OCI-LY1 (cell line): ENCODE measurements at regions not wholly inside any gene's neighbourhood (a gene's known extent, or its start where the extent isn't known, plus 50 kb on each side); places are given as distances from the start of the nearest gene placed in this dataset.

ENCODE experiments used
- EZH2 ChIP-seq: fragments of 200-600 bp; sonication (generic), shearing (Covaris generic); IDR thresholded peaks from 2 replicates; pipeline ENCODE4 v1.8.0; 2017; ENCODE audit warnings: borderline replicate concordance, mixed run types, mild to moderate bottlenecking, antibody characterized with exemption, low read length, moderate library complexity, mixed read lengths
- TF ChIP-seq, protein P1 (sequence below): fragments of 200-600 bp; sonication (generic), shearing (Covaris generic); IDR thresholded peaks from 2 replicates; pipeline ENCODE4 v1.5.1; 2017; ENCODE audit warnings: mild to moderate bottlenecking, antibody characterized with exemption, low read length, moderate library complexity, mixed read lengths

DNA sequence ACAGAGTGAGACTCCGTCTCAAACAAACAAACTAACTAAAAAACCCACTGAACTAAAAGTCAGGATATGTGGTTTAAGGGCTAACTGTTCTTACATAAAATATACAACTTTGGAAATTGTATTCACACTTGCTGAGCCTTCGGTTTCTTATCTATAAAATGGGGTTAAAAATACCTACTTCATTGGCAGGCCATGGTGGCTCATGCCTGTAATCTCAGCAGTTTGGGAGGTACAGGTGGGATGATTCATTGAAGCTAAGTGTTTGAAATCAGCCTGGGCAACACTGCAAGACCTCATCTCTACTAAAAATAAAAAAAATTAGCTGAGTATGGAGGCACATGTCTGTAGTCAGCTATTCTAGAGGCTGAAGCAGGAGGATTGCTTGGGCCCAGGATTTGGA, 115.4 kb upstream of the KLF6 start:
- TF ChIP-seq, protein P1, sequence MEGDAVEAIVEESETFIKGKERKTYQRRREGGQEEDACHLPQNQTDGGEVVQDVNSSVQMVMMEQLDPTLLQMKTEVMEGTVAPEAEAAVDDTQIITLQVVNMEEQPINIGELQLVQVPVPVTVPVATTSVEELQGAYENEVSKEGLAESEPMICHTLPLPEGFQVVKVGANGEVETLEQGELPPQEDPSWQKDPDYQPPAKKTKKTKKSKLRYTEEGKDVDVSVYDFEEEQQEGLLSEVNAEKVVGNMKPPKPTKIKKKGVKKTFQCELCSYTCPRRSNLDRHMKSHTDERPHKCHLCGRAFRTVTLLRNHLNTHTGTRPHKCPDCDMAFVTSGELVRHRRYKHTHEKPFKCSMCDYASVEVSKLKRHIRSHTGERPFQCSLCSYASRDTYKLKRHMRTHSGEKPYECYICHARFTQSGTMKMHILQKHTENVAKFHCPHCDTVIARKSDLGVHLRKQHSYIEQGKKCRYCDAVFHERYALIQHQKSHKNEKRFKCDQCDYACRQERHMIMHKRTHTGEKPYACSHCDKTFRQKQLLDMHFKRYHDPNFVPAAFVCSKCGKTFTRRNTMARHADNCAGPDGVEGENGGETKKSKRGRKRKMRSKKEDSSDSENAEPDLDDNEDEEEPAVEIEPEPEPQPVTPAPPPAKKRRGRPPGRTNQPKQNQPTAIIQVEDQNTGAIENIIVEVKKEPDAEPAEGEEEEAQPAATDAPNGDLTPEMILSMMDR: no peak
- no peak for TF ChIP-seq EZH2
